Urothelium cell line (cell line): ENCODE measurements at regions not wholly inside any gene's neighbourhood (a gene's known extent, or its start where the extent isn't known, plus 50 kb on each side); places are given as distances from the start of the nearest gene placed in this dataset.
"Not testable (repeated sequence)": the region's sequence is repeated elsewhere in the genome, so short reads cannot be mapped to it uniquely, and the experiment has no call there.

Source experiments
- DNase-seq: peaks from one replicate; pipeline ENCODE4 v3.0.0; 2011; ENCODE audit warnings: low spot score, mixed read lengths
- FAIRE-seq: peaks from 2 replicates; lab custom pipeline; 2011; peaks lifted over from hg19 to GRCh38; lab: Jason Lieb, UNC

DNA sequence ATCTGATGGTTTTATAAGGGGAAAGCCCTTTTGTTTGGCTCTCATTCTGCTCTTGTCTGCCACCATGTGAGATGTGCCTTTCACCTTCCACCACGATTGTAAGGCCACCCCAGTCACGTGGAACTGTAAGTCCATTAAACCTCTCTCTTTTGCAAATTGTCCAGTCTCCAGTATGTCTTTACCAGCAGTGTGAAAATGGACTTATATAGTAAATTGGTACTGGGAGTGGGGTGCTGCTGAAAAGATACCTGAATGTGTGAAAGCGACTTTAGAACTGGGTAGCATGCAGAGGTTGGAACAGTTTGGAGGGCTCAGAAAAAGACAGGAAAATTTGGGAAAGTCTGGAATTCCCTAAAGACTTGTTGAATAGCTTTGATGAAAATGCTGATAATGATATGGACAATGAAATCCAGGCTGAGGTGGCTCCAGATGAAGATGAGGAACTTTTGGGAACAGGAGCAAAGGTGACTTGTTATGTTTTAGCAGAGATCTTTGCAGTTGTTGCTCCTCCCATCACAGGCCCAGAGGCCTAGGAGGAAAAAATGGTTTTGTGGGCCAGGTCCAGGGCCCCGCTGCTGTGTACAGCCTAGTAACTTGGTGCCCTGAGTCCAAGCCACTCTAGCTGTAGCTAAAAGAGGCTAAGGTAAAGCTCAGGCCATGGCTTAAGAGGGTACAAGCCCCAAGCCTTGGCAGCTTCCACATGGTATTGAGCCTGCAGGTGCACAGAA, 275.7 kb upstream of the NPSR1 start:
- FAIRE-seq, result no peak

GRCh38 chr7:34385384-34385783, 272.6 kb upstream of the NPSR1 start:
- FAIRE-seq, result peak; percentile 5
- DNase-seq, result no peak

More for the DNA sequence above, 275.7 kb upstream of the NPSR1 start:
- no peak for DNase-seq

- DNase-seq (no peak), FAIRE-seq (no peak)
These were observed 268.5 kb upstream of the NPSR1 start for GRCh38 chr7:34389332-34390078.

DNA sequence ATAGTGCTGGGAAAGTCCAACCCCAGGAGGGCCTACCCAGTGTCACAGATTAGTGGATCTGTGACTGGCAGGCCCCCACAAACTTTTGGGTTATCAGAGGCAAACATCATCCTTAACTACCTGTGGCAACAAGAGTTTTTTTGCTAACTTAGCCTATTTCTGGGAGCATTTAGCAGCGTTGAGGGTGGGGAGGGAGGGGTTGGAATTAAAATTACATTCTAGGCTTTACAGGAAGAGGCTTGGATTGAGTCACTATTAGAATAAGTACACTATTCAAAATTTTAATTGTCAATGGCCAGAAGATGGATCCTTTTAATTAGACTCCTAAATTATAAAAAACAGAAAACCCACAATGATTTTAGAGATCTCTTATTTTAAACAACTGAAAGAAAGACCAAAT, 267.9 kb upstream of the NPSR1 start:
- no peak for DNase-seq
- FAIRE-seq, result no peak

GRCh38 chr7:34392972-34393371, 265.0 kb upstream of the NPSR1 start:
- no peak for FAIRE-seq
- no peak for DNase-seq

GRCh38 chr7:34396437-34397064, 261.5 kb upstream of the NPSR1 start:
- no peak for DNase-seq

GRCh38 chr7:34401776-34402175, 256.2 kb upstream of the NPSR1 start:
- no peak for FAIRE-seq
- DNase-seq, result no peak

More at GRCh38 chr7:34396437-34397064, 261.5 kb upstream of the NPSR1 start:
- FAIRE-seq, result no peak

DNA sequence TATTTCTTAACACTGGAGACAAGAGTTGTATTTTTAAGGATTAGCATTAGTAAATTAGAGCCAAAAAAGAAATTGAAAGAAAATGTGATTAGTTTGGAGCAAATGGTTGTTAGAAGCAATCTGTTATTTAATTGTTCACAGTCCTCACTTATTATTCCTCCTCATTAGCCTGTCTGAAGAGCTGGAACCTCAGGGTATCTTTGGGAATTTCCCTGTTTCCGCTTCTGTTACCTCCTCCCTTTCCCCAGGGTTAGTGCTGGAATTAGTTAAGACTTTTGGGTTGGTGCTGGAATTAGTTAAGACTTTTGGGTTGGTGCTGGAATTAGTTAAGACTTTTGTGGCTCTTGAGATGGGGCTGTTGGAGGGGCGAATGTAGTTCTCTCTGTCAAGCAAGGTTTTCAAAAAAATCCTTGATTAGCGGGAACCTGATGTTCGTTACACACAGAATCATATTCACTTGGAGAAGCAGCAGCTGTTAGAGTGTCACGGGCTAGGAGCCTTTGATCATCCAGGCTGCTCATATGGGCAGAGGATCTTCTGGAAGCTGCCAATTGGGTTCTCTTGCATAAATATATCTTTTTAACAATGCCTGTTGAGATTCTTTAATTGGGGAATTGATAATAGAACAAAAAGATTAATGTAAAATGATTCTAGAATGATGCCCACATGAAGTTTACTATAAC, 251.0 kb upstream of the NPSR1 start:
- no peak for FAIRE-seq
- DNase-seq, result no peak

DNA sequence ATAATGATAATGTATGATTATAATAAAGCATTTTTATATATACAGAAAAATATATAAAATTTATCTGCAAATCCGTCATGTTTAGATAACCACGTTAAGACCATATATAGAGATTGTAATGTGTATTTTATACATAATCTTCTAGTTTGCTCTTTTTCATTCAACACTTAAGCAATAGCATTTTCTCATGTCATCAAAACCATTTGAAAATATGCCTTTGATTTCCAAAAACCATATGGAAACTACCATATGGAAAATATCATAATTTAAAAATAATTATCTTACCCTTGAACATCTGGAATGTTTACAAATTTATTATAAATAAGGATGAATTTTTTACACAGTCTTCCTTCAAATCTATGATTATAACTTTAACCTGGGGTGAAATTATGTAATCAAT, 250.4 kb upstream of the NPSR1 start:
- no peak for FAIRE-seq
- no peak for DNase-seq

DNA sequence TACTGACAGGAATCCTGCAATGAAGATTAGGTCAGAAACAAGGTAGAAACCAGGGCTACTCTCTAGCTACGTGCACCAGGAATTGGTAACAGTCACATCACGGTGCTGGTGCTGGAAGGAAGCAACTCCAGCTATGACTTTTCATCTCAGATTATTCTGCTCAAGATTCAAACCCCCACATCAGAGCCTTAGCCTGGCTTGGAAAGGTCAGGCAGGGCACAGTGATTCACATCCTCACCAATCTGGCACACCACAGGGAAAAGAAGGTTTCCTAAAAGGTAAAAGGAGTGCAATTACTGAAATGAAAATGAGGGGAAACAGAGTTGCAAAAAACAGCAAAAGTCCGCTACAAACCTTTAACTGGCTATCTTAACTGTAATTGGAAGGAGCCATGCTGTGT, 240.2 kb upstream of the NPSR1 start:
- FAIRE-seq (no peak), DNase-seq (no peak)

DNA sequence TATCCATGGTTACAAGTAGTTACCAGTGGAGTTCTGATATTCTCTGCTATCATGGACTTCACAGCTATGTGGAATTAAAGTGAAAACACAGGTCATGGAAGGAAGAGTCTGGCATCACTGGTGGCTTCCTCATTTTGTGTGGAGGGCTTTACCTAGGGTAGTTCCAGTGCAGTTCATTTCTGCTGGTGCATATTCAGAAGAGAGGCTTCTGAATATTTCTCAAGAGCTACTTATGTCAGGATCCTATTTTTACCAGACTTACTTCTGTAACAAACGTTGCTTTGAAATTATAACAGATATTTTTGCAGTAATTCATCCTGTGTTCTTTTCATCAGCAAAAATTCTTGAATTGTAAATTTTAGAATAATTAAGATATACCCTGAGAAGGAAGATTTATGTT, 236.5 kb upstream of the NPSR1 start:
- DNase-seq (no peak), FAIRE-seq (no peak)

DNA sequence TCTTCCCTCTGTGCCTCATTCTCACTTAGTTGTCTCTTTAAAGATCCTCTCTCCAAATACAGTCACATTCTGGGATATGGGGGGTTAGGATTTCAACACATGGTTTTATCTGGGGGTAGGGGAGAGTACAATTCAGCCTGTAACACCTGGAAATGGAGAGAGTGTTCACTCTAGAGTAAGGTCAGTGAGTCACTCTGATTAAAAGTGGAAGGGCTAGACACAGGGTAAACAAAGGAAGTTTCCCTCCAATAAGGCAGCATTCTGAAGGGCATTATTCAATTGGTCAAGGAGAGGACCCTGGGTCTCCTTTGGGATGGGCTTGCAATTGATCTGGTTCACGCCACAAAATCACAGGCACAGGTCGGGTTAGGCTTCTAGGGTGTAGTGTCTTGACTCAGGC, 232.8 kb upstream of the NPSR1 start:
- no peak for DNase-seq
- FAIRE-seq, result no peak

DNA sequence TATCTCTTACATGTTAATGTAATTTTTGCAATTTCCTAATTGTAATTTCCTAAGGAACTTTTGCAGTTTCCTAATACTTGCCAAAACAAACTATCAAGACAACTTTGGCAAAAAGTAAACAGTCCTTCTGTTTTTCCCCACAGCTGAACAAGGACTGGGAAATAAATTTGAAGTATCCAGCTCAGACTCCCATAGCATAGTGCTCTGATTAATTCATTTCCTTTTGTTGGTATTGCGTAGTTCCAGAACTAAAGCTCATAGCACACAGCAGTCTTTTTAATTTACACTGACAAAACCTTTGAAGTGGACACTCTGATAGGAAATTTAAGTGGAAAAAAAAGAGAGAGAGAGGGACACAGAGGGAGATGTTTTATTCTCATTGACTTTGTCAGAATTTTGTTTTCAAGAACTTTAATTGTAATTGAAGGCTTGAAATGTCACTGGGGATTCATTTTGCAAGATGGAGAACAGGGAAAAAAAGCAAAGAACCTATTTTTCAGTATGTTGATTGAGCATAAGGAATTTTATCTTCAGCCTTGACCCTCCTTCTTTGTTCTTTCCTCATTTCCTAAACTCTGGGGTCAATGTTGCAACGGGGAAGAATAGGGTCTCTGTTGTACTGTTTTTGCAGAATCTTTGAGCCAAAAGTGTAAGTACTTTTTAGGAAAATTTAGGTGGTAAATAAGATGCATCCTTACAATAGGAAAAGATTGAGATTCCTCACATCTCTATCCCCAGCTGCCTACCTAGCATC, 232.2 kb upstream of the NPSR1 start:
- FAIRE-seq (no peak), DNase-seq (no peak)

DNA sequence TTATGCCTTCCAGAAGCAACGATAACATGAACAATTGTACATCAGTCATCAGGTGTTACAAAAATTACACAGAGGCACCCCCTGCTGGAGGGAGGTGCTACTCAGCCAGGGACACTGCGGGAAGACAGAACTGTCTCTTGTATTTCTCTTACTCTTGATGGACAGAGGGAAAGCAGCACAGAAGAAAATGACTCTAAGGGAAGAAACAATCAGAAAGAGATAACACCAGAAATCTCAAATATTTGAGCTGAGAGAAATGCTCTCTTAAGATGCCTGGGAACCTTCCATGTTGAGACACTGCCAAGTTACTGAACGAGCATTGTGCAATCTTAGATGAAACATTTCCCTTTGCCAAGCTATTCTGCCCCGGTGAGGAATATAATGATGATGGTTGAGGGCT, 227.6 kb upstream of the NPSR1 start:
- FAIRE-seq, result no peak
- DNase-seq, result peak; percentile 56

- DNase-seq (no peak), FAIRE-seq (no peak)
These were observed 219.6 kb upstream of the NPSR1 start for GRCh38 chr7:34438436-34438835.

- no peak for FAIRE-seq
These were observed 212.4 kb upstream of the NPSR1 start for GRCh38 chr7:34445653-34446052.

DNA sequence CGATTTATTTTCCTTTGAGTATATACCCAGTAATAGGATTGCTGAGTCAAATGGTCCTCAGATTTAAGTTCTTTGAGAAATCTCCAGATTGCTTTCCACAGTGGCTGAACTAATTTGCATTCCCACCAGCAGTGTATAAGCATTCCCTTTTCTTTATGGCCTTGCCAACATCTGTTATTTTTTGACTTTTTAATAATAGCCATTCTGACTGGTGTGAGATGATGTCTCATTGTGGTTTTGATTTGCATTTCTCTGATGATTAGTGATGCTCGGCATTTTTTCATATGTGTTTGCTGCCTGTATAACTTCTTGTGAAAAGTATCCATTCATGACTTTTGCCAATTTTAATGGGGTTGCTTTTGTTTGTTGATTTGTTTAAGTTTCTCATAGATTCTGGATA, 209.5 kb upstream of the NPSR1 start:
- not testable (repeated sequence) for FAIRE-seq

More at GRCh38 chr7:34445653-34446052, 212.4 kb upstream of the NPSR1 start:
- DNase-seq, result no peak

DNA sequence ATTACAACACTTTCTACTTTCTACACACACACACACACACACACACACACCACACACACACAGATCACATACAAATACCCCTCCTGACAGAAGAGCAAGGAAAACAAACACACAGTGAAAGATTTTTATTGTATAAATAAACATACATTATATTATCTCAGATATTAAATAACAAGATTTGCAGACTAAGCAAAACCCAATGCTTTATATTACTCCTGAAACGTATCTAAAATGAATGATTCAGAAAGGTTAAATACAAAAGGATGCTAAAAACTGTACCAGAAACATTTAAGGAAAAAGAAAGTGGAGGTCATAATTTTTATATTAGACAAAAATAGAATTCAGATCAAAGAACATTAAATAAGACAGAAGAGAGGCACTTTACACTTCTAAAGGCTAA, 208.3 kb upstream of the NPSR1 start:
- DNase-seq (no peak), FAIRE-seq (no peak)

More for the DNA sequence above, 209.5 kb upstream of the NPSR1 start:
- not testable (repeated sequence) for DNase-seq

- FAIRE-seq (no peak), DNase-seq (no peak)
These were observed 206.8 kb upstream of the NPSR1 start for GRCh38 chr7:34451183-34451582.

- FAIRE-seq, result no peak
These were observed 206.1 kb upstream of the NPSR1 start for GRCh38 chr7:34451923-34452322.

DNA sequence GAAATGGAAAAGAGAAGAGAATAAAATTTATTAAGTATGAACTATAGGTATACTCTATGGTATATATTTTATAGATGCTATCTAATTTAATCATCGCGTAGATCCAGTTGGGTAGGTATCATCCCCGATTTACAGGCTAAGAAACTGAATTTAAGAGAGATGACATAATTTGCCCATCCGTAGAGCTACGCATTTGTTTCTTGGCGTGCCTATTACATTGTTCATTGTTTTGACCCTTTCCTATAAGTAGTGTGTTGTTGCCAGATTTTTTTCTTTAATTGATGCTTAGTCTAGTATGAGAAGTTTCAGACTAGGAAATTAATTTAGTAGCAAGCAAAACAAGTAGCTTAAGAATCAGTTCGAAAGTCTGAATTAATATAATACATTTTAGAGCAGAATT, 205.7 kb upstream of the NPSR1 start:
- FAIRE-seq (no peak), DNase-seq (no peak)

More at GRCh38 chr7:34451923-34452322, 206.1 kb upstream of the NPSR1 start:
- no peak for DNase-seq
